HG03565 (cell line): ENCODE measurements at regions not wholly inside any gene's neighbourhood (a gene's known extent, or its start where the extent isn't known, plus 50 kb on each side); places are given as distances from the start of the nearest gene placed in this dataset.
A peak's percentile ranks its signal among the peaks of the same experiment; 100 is the strongest.
"Not testable (repeated sequence)": the region's sequence is repeated elsewhere in the genome, so short reads cannot be mapped to it uniquely, and the experiment has no call there.

Source experiments
- ATAC-seq: cut with Tn5 transposase; IDR thresholded peaks from one replicate; pipeline ENCODE4 v1.9.1; 2021; ENCODE audit warnings: mild to moderate bottlenecking, moderate library complexity; ENCODE audit not compliant: unreplicated experiment

DNA sequence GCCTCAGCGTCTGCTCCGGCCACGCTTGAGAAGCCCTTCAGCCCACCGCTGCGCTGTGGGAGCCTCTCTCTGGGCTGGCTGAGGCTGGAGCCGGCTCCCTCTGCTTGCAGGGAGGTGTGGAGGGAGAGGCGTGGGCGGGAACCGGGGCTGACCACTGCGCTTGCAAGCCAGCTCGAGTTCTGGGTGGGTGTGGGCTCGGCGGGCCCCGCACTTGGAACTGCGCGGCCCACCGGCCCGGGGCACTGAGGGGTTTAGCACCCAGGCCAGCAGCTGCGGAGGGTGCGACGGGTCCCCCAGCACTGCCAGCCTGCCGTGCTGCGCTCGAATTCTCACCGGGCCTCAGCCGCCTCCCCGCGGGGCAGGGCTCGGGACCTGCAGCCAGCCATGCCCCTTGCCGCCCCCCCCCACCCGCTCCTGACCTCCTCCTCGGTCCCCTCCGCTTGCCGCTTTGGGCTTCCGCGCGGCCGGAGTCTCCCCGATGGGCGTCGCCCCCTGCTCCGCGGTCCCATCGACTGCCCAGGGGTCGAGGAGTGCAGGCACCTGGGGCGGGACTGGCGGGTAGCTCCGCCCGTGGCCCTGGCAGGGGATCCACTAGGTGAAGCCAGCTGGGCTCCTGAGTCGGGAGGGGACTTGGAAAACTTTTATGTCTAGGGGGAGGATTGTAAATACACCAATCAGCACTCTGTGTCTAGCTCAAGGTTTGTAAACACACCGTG lies 106.7 kb downstream of the RAP2B start:
- no peak for ATAC-seq

DNA sequence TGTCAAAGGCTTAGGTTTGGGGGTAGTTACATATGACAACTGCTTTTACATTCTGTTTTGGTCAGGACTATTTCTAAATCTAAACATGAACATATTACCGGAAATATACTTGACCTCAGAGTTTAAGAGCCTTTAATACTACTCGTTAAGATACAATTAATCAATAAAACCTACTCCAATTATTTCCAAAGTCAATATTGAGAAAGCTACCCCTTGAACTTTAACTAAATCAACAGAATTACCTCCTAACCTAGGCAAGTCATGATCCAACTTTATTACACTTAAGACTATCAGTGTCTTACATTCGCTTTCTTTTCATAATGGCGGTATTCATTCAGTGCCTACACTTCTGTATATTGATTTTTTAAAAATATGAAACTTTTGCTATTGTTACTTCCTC lies 107.7 kb downstream of the RAP2B start:
- no peak for ATAC-seq

DNA sequence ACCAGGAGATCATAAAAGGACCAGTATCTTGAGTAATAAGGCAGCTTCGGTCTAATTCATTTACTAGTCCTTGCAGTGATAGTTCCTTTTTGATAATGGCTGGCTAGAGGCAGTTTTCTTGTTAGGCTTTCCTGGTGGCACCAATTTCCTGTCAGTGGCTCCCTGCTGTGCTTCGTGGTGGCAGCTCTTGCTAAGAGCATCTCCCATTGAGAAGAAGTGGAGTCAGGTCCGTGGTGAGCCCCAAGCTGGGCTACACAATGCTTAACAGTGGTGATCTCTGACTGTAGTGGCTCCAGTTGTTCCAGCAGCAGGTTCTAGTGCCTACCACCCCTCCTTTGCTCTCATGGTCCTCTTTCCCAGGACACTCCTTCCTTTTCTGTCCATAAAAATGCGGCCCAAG lies 111.2 kb downstream of the RAP2B start:
- ATAC-seq, result no peak

DNA sequence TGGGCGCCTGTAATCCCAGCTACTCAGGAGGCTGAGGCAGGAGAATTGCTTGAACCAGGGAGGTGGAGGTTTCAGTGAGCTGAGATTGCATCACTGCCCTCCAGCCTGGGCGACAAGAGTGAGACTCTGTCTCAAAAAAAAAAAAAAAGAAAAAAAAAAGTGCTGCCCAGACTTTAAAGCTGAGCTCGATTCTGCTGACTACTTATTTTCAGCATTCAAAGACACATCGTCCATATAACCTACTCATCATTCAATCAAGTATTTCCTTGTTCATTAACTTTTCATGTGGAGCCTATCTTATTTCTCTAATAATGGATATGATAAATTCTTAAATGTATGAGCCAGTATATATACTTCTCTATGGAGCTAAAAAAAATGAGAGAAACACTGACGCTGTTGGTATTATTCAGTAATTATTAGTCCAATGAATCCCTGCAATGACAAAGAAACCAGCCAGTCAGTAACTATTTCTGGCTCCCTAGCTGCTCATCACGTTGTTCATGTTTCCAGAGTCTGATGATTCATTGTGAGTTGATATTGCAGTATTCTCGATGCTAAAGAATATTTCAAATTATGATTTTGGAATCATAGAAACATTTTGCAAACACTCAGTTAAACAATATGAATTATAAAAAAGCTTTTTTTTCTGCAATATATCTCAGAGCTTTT lies 111.9 kb downstream of the RAP2B start:
- no peak for ATAC-seq

- ATAC-seq, result no peak
Observed at GRCh38 chr3:153274561-153274960, 112.5 kb downstream of the RAP2B start.

DNA sequence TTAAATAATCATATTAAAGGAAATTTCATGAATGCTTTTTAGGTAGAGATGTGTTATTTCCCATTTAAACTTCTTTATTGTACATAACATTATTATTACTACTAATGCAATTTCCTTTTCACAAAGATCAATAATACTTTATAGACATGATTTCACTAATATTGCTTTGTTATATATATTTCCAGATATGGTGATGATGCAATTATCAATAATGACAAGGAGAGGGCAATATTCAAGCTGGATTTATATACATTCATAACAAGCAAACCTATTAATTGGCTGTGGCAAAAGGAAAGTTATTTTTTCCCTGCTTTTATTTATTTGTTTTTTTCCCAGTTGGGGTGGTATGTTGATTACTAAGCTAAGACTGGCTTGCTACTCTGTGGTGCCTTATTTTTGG lies 113.5 kb downstream of the RAP2B start:
- ATAC-seq, result no peak

DNA sequence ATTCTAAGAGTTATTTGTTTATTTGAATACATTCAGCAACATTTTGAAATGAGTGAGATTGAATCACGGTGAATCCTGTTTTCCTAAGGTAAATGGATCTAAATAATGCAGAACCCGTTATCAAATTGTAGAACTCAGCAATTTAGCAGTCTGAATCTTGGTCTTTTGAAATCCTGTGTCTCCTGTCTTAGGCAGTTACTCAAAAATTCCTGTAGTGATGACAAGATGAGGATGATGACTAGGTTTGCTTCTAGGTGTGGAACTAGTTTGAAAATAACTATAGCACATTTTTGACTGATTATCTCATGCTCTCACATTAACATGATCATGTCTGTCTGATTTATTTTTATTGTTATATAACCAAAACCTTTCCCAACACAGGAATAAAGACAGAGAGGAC lies 115.0 kb downstream of the RAP2B start:
- no peak for ATAC-seq

- not testable (repeated sequence) for ATAC-seq
Observed at GRCh38 chr3:153281236-153281997, 119.4 kb downstream of the RAP2B start.

DNA sequence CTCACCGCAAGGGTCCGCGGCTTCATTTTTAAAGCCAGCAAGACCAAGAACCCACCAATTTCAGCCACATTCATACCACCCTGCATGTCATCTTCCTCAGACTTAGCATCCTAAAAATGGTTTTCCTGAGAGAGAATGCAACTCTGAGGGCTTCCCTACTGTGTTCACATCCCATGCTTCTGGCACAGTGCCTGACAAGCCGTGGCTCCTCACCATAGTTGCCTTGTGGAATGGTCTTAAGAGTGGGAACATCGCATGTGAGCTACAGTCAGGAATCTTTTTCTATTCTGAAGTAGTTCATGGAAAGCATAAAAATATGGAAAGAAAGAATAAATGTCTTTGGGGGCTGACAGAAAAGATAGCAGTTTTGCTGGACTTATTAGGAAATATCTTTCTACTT lies 120.3 kb downstream of the RAP2B start:
- no peak for ATAC-seq

GRCh38 chr3:153284282-153284938 lies 122.4 kb downstream of the RAP2B start:
- ATAC-seq, result peak; percentile 77

- ATAC-seq, result no peak
Observed at GRCh38 chr3:153285194-153285641, 123.2 kb downstream of the RAP2B start.

GRCh38 chr3:153285982-153286381 lies 124.0 kb downstream of the RAP2B start:
- no peak for ATAC-seq

- ATAC-seq, result no peak
Observed at GRCh38 chr3:153287017-153287416, 125.0 kb downstream of the RAP2B start.

- no peak for ATAC-seq
Observed at GRCh38 chr3:153289334-153289808, 127.3 kb downstream of the RAP2B start.

- ATAC-seq, result no peak
Observed at GRCh38 chr3:153290268-153291015, 128.4 kb downstream of the RAP2B start.

- no peak for ATAC-seq
Observed at GRCh38 chr3:153291059-153291685, 129.1 kb downstream of the RAP2B start.

DNA sequence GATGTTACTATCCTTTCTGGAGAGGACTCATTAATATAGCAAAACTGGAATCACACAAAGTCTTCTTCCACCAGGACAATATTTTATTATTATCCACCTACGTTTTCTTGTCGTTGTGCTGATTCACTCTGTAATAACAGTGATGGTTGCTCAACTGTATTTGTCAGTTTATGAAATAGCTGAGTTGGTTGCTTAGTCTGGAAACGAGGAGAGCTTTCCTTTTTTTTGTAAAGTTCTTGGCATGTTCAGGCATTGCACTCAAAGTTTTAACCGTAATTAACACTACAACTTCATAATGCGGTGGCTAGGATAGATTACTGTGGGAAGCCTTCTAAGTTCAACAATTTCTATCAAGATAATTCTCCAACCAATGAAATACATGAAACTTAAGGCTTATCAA lies 131.2 kb downstream of the RAP2B start:
- no peak for ATAC-seq

DNA sequence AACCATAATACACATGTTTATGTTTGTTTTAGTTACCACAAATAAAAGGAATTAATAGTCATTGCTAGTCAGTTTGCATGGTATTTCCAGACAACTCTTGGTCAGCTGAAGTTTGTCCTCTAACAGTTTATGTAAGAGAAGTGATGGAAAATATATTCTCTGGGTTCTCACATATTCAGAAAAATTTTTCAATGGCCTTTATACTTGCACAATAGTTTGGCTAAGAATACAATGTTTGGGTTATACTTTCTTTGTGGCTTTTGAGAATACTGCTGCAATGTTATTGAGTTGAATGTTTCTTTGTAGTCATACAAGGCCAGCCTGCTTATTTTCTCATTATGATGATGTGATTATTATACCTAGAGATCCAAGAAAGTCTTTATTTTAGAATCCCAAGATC lies 133.9 kb downstream of the RAP2B start:
- ATAC-seq, result no peak

- ATAC-seq, result no peak
Observed at GRCh38 chr3:153305189-153305588, 143.2 kb downstream of the RAP2B start.

GRCh38 chr3:153311541-153311940 lies 149.5 kb downstream of the RAP2B start:
- ATAC-seq, result no peak
